ENCODE measurements at regions not wholly inside any gene's neighbourhood (a gene's known extent, or its start where the extent isn't known, plus 50 kb on each side); places are given as distances from the start of the nearest gene placed in this dataset.

- no peak overlapping the region for H3K4me3 ChIP-seq (ENCODE audit: low read depth in 1 of 2, low read length in 2 of 2)
- no peaks in the 10 kb centered on the region for H3K4me1 ChIP-seq (ENCODE audit: control insufficient read depth in 2 of 2, insufficient read depth in 2 of 2, low read length in 1 of 2)
- no peaks in the 10 kb centered on the region for H3K27me3 ChIP-seq (ENCODE audit: control insufficient read depth in 1 of 2, insufficient read depth in 2 of 2, low read length in 2 of 2)
- no peak overlapping the region for H3K27ac ChIP-seq (ENCODE audit: low read depth in 2 of 2, low read length in 1 of 2)
- 64 to 65% methylated on average over 3 of the region's 3 CpGs for WGBS, 2 donors
- no peaks in the 10 kb centered on the region for H3K36me3 ChIP-seq (ENCODE audit: control insufficient read depth in 2 of 2, insufficient read depth in 2 of 2, low read length in 1 of 2)
- H3K9me3 ChIP-seq (ENCODE audit: control insufficient read depth in 2 of 2, insufficient read depth in 1 of 2, low read depth in 1 of 2, low read length in 1 of 2), result peaks cover 0 to 2% of the 10 kb centered on the region in 2 donors
These were observed 204.1 kb upstream of the PTGFR start for GRCh38 chr1:78286686-78287085.

- Histone ChIP-seq H3K27me3 (ENCODE audit: control insufficient read depth in 1 of 2, insufficient read depth in 2 of 2, low read length in 2 of 2) (no peaks in the 10 kb centered on the region), H3K27ac (ENCODE audit: low read depth in 2 of 2, low read length in 1 of 2) (no peak overlapping the region), H3K36me3 (ENCODE audit: control insufficient read depth in 2 of 2, insufficient read depth in 2 of 2, low read length in 1 of 2) (no peaks in the 10 kb centered on the region), H3K9me3 (ENCODE audit: control insufficient read depth in 2 of 2, insufficient read depth in 1 of 2, low read depth in 1 of 2, low read length in 1 of 2) (peaks cover 0 to 2% of the 10 kb centered on the region in 2 donors), H3K4me1 (ENCODE audit: control insufficient read depth in 2 of 2, insufficient read depth in 2 of 2, low read length in 1 of 2) (no peaks in the 10 kb centered on the region), H3K4me3 (ENCODE audit: low read depth in 1 of 2, low read length in 2 of 2) (no peak overlapping the region)
- 76 to 83% methylated on average over 1 of the region's 1 CpG for WGBS, 2 donors
These were observed 201.2 kb upstream of the PTGFR start for GRCh38 chr1:78289603-78290002.

DNA sequence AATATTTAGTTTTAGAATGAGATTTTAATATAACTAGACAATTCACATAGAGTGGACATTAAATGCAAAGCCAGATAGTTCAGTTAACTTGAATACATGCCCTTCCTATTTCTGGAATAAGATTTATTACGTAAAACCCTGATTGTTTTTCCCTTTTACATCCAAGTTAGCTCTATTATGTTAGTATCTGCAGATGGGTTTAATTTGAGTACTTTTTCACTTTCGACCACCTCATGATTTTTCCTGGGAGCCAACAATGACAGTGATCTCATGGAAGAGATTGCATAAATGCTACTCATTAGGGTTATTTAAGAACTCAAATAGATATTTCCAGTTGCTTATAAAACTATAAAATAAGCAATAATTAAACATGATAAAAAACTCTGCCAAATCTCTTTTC, 199.4 kb upstream of the PTGFR start:
- Histone ChIP-seq H3K27me3 (ENCODE audit: control insufficient read depth in 1 of 2, insufficient read depth in 2 of 2, low read length in 2 of 2) (no peaks in the 10 kb centered on the region), H3K4me1 (ENCODE audit: control insufficient read depth in 2 of 2, insufficient read depth in 2 of 2, low read length in 1 of 2) (no peaks in the 10 kb centered on the region), H3K27ac (ENCODE audit: low read depth in 2 of 2, low read length in 1 of 2) (no peak overlapping the region), H3K9me3 (ENCODE audit: control insufficient read depth in 2 of 2, insufficient read depth in 1 of 2, low read depth in 1 of 2, low read length in 1 of 2) (peaks cover 0 to 2% of the 10 kb centered on the region in 2 donors), H3K4me3 (ENCODE audit: low read depth in 1 of 2, low read length in 2 of 2) (no peak overlapping the region), H3K36me3 (ENCODE audit: control insufficient read depth in 2 of 2, insufficient read depth in 2 of 2, low read length in 1 of 2) (no peaks in the 10 kb centered on the region)
- WGBS, 2 donors, result 82 to 83% methylated on average over 2 of the region's 2 CpGs

- Histone ChIP-seq H3K4me1 (ENCODE audit: control insufficient read depth in 2 of 2, insufficient read depth in 2 of 2, low read length in 1 of 2) (no peaks in the 10 kb centered on the region), H3K9me3 (ENCODE audit: control insufficient read depth in 2 of 2, insufficient read depth in 1 of 2, low read depth in 1 of 2, low read length in 1 of 2) (peaks cover 0 to 2% of the 10 kb centered on the region in 2 donors), H3K36me3 (ENCODE audit: control insufficient read depth in 2 of 2, insufficient read depth in 2 of 2, low read length in 1 of 2) (no peaks in the 10 kb centered on the region), H3K4me3 (ENCODE audit: low read depth in 1 of 2, low read length in 2 of 2) (no peak overlapping the region), H3K27ac (ENCODE audit: low read depth in 2 of 2, low read length in 1 of 2) (no peak overlapping the region), H3K27me3 (ENCODE audit: control insufficient read depth in 1 of 2, insufficient read depth in 2 of 2, low read length in 2 of 2) (no peaks in the 10 kb centered on the region)
These were observed 198.9 kb upstream of the PTGFR start for GRCh38 chr1:78291872-78292271.

GRCh38 chr1:78292361-78292760, 198.4 kb upstream of the PTGFR start:
- Histone ChIP-seq H3K4me3 (ENCODE audit: low read depth in 1 of 2, low read length in 2 of 2) (no peak overlapping the region), H3K4me1 (ENCODE audit: control insufficient read depth in 2 of 2, insufficient read depth in 2 of 2, low read length in 1 of 2) (no peaks in the 10 kb centered on the region), H3K27ac (ENCODE audit: low read depth in 2 of 2, low read length in 1 of 2) (no peak overlapping the region), H3K27me3 (ENCODE audit: control insufficient read depth in 1 of 2, insufficient read depth in 2 of 2, low read length in 2 of 2) (peaks cover 0 to 2% of the 10 kb centered on the region in 2 donors), H3K36me3 (ENCODE audit: control insufficient read depth in 2 of 2, insufficient read depth in 2 of 2, low read length in 1 of 2) (no peaks in the 10 kb centered on the region), H3K9me3 (ENCODE audit: control insufficient read depth in 2 of 2, insufficient read depth in 1 of 2, low read depth in 1 of 2, low read length in 1 of 2) (peaks cover 0 to 2% of the 10 kb centered on the region in 2 donors)
- 67 to 78% methylated on average over 3 of the region's 3 CpGs for WGBS, 2 donors

GRCh38 chr1:78297836-78298235, 192.9 kb upstream of the PTGFR start:
- WGBS, 2 donors, result 81 to 89% methylated on average over 4 of the region's 4 CpGs
- Histone ChIP-seq H3K9me3 (ENCODE audit: control insufficient read depth in 2 of 2, insufficient read depth in 1 of 2, low read depth in 1 of 2, low read length in 1 of 2) (peaks cover 0 to 2% of the 10 kb centered on the region in 2 donors), H3K4me3 (ENCODE audit: low read depth in 1 of 2, low read length in 2 of 2) (no peak overlapping the region), H3K36me3 (ENCODE audit: control insufficient read depth in 2 of 2, insufficient read depth in 2 of 2, low read length in 1 of 2) (no peaks in the 10 kb centered on the region), H3K4me1 (ENCODE audit: control insufficient read depth in 2 of 2, insufficient read depth in 2 of 2, low read length in 1 of 2) (no peaks in the 10 kb centered on the region), H3K27ac (ENCODE audit: low read depth in 2 of 2, low read length in 1 of 2) (no peak overlapping the region), H3K27me3 (ENCODE audit: control insufficient read depth in 1 of 2, insufficient read depth in 2 of 2, low read length in 2 of 2) (peaks cover 0 to 2% of the 10 kb centered on the region in 2 donors)

DNA sequence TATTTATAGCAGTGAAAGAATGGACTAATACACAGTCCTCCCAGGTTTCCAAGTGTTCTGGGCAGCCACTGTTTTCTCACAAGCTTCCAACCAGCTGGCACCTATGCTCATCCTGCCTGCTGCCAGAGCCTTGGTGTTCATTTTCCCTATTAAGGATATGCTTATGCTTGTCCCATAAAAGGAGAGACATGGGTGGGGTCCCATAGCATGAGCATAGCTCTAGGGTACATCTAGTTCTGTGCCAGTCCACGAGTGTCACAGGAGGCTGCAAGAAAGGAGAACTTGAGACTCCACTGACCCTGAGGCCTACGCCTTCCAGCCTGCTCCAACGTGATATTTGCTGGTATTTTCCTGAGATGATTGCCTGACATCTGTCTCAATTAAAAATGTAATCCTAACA, 192.4 kb upstream of the PTGFR start:
- Histone ChIP-seq H3K27me3 (ENCODE audit: control insufficient read depth in 1 of 2, insufficient read depth in 2 of 2, low read length in 2 of 2) (peaks cover 0 to 2% of the 10 kb centered on the region in 2 donors), H3K4me1 (ENCODE audit: control insufficient read depth in 2 of 2, insufficient read depth in 2 of 2, low read length in 1 of 2) (no peaks in the 10 kb centered on the region), H3K4me3 (ENCODE audit: low read depth in 1 of 2, low read length in 2 of 2) (no peak overlapping the region), H3K36me3 (ENCODE audit: control insufficient read depth in 2 of 2, insufficient read depth in 2 of 2, low read length in 1 of 2) (no peaks in the 10 kb centered on the region), H3K9me3 (ENCODE audit: control insufficient read depth in 2 of 2, insufficient read depth in 1 of 2, low read depth in 1 of 2, low read length in 1 of 2) (peaks cover 0 to 2% of the 10 kb centered on the region in 2 donors), H3K27ac (ENCODE audit: low read depth in 2 of 2, low read length in 1 of 2) (no peak overlapping the region)
- 53 to 61% methylated on average over 3 of the region's 3 CpGs for WGBS, 2 donors

DNA sequence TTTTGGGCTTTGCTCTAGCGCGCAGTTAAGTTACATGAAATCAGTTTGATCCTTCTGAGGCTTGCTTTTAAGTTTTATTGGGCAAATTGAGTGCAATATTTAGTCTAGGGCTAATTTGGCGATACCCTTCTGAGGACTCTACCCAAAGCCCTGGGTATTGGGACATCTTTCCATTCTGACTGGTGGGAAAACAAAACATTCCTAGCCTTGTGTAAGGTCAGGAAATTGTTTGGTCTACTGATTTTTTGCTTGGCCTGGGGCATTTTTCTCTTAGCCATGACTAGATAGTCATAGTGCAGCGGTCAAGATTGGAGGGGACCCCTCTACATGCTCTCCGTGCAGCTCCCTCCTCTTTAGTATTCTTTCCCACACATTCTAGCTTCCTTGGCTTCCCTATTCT, 189.6 kb upstream of the PTGFR start:
- H3K9me3 ChIP-seq (ENCODE audit: control insufficient read depth in 2 of 2, insufficient read depth in 1 of 2, low read depth in 1 of 2, low read length in 1 of 2), result peaks cover 0 to 2% of the 10 kb centered on the region in 2 donors
- H3K4me1 ChIP-seq (ENCODE audit: control insufficient read depth in 2 of 2, insufficient read depth in 2 of 2, low read length in 1 of 2), result no peaks in the 10 kb centered on the region
- H3K36me3 ChIP-seq (ENCODE audit: control insufficient read depth in 2 of 2, insufficient read depth in 2 of 2, low read length in 1 of 2), result no peaks in the 10 kb centered on the region
- H3K27me3 ChIP-seq (ENCODE audit: control insufficient read depth in 1 of 2, insufficient read depth in 2 of 2, low read length in 2 of 2), result peaks cover 0 to 2% of the 10 kb centered on the region in 2 donors
- H3K27ac ChIP-seq (ENCODE audit: low read depth in 2 of 2, low read length in 1 of 2), result no peak overlapping the region
- WGBS, 2 donors, result 92 to 95% methylated on average over 5 of the region's 5 CpGs
- H3K4me3 ChIP-seq (ENCODE audit: low read depth in 1 of 2, low read length in 2 of 2), result no peak overlapping the region

DNA sequence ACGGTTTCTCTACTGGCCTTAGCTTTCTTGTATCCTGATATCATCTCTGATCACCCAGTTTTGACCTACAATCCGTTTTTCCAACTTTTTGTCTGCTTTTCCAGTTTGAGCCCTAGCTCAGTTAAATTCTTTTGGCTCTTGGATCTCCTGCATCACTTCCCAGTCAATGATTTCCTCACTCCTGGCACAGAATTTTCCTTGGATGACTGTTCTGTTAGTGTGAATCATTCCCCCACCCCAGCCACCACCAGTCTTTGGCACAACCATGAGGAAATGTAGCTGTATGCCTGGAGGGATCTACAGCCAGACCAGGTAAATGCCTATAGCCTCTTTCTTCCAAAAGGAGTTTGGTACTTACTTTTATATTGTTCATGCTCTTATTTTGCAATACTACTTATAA, 187.2 kb upstream of the PTGFR start:
- Histone ChIP-seq H3K9me3 (ENCODE audit: control insufficient read depth in 2 of 2, insufficient read depth in 1 of 2, low read depth in 1 of 2, low read length in 1 of 2) (no peaks in the 10 kb centered on the region), H3K27ac (ENCODE audit: low read depth in 2 of 2, low read length in 1 of 2) (no peak overlapping the region), H3K27me3 (ENCODE audit: control insufficient read depth in 1 of 2, insufficient read depth in 2 of 2, low read length in 2 of 2) (no peaks in the 10 kb centered on the region), H3K4me1 (ENCODE audit: control insufficient read depth in 2 of 2, insufficient read depth in 2 of 2, low read length in 1 of 2) (no peaks in the 10 kb centered on the region), H3K4me3 (ENCODE audit: low read depth in 1 of 2, low read length in 2 of 2) (no peak overlapping the region), H3K36me3 (ENCODE audit: control insufficient read depth in 2 of 2, insufficient read depth in 2 of 2, low read length in 1 of 2) (no peaks in the 10 kb centered on the region)
- WGBS, 2 donors, result 31 to 41% methylated on average over 2 of the region's 2 CpGs

DNA sequence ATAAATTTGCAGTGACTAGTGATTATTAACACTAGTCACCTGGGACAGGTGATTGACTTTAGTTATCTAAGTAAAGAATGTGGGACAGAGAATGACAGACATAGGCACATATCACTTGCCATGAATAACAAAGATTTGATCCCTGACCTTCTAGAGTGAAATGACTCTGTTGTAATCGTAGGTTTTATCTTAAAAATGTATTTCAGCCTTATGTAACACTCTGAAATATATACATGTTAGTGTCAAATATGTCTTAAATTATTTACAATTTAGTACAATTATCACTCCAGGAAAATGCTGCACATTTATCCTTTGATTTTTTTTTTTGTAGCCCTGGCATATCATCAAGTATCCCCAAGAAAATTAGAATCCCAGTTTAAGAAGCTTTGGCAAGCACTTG, 186.4 kb upstream of the PTGFR start:
- H3K9me3 ChIP-seq (ENCODE audit: control insufficient read depth in 2 of 2, insufficient read depth in 1 of 2, low read depth in 1 of 2, low read length in 1 of 2), result no peaks in the 10 kb centered on the region
- H3K36me3 ChIP-seq (ENCODE audit: control insufficient read depth in 2 of 2, insufficient read depth in 2 of 2, low read length in 1 of 2), result no peaks in the 10 kb centered on the region
- H3K4me1 ChIP-seq (ENCODE audit: control insufficient read depth in 2 of 2, insufficient read depth in 2 of 2, low read length in 1 of 2), result no peaks in the 10 kb centered on the region
- no peak overlapping the region for H3K27ac ChIP-seq (ENCODE audit: low read depth in 2 of 2, low read length in 1 of 2)
- WGBS, 2 donors, result 47 to 60% methylated on average over 1 of the region's 1 CpG
- H3K27me3 ChIP-seq (ENCODE audit: control insufficient read depth in 1 of 2, insufficient read depth in 2 of 2, low read length in 2 of 2), result no peaks in the 10 kb centered on the region
- H3K4me3 ChIP-seq (ENCODE audit: low read depth in 1 of 2, low read length in 2 of 2), result no peak overlapping the region
